ENCODE measurements at regions not wholly inside any gene's neighbourhood (a gene's known extent, or its start where the extent isn't known, plus 50 kb on each side); places are given as distances from the start of the nearest gene placed in this dataset.

GRCh38 chr5:56322592-56322991 lies 89.5 kb upstream of the ANKRD55 start:
- no peak overlapping the region for H3K4me3 ChIP-seq (ENCODE audit: low read length in 3 of 3)
- no peaks in the 10 kb centered on the region for H3K4me1 ChIP-seq (ENCODE audit: control insufficient read depth in 3 of 3, insufficient read depth in 3 of 3, low read length in 3 of 3)
- no peaks in the 10 kb centered on the region for H3K27me3 ChIP-seq (ENCODE audit: control insufficient read depth in 3 of 3, insufficient read depth in 3 of 3, low read length in 3 of 3)
- no peak overlapping the region for H3K27ac ChIP-seq (ENCODE audit: low read depth, low read length)
- H3K36me3 ChIP-seq (ENCODE audit: control insufficient read depth in 3 of 3, insufficient read depth in 3 of 3, low read length in 3 of 3) = no peaks in the 10 kb centered on the region
- no peak overlapping the region for H3K9ac ChIP-seq (ENCODE audit: low read depth in 1 of 3, low read length in 3 of 3)
- no peaks in the 10 kb centered on the region for H3K9me3 ChIP-seq (ENCODE audit: control insufficient read depth in 3 of 3, low read length in 3 of 3)

GRCh38 chr5:56321236-56321881 lies 88.2 kb upstream of the ANKRD55 start:
- no peak overlapping the region for H3K9ac ChIP-seq (ENCODE audit: low read depth in 1 of 3, low read length in 3 of 3)
- H3K4me3 ChIP-seq (ENCODE audit: low read length in 3 of 3) = no peak overlapping the region
- no peaks in the 10 kb centered on the region for H3K4me1 ChIP-seq (ENCODE audit: control insufficient read depth in 3 of 3, insufficient read depth in 3 of 3, low read length in 3 of 3)
- no peak overlapping the region for H3K27ac ChIP-seq (ENCODE audit: low read depth, low read length)
- H3K36me3 ChIP-seq (ENCODE audit: control insufficient read depth in 3 of 3, insufficient read depth in 3 of 3, low read length in 3 of 3) = no peaks in the 10 kb centered on the region
- no peaks in the 10 kb centered on the region for H3K9me3 ChIP-seq (ENCODE audit: control insufficient read depth in 3 of 3, low read length in 3 of 3)
- H3K27me3 ChIP-seq (ENCODE audit: control insufficient read depth in 3 of 3, insufficient read depth in 3 of 3, low read length in 3 of 3) = no peaks in the 10 kb centered on the region

GRCh38 chr5:56320686-56321085 lies 87.6 kb upstream of the ANKRD55 start:
- no peak overlapping the region for H3K4me3 ChIP-seq (ENCODE audit: low read length in 3 of 3)
- H3K27ac ChIP-seq (ENCODE audit: low read depth, low read length) = peak overlapping the region; percentile 48
- no peaks in the 10 kb centered on the region for H3K4me1 ChIP-seq (ENCODE audit: control insufficient read depth in 3 of 3, insufficient read depth in 3 of 3, low read length in 3 of 3)
- no peaks in the 10 kb centered on the region for H3K27me3 ChIP-seq (ENCODE audit: control insufficient read depth in 3 of 3, insufficient read depth in 3 of 3, low read length in 3 of 3)
- H3K9me3 ChIP-seq (ENCODE audit: control insufficient read depth in 3 of 3, low read length in 3 of 3) = no peaks in the 10 kb centered on the region
- no peak overlapping the region for H3K9ac ChIP-seq (ENCODE audit: low read depth in 1 of 3, low read length in 3 of 3)
- H3K36me3 ChIP-seq (ENCODE audit: control insufficient read depth in 3 of 3, insufficient read depth in 3 of 3, low read length in 3 of 3) = no peaks in the 10 kb centered on the region

- H3K27me3 ChIP-seq (ENCODE audit: control insufficient read depth in 3 of 3, insufficient read depth in 3 of 3, low read length in 3 of 3) = no peaks in the 10 kb centered on the region
- peak overlapping the region; percentile 48 for H3K27ac ChIP-seq (ENCODE audit: low read depth, low read length)
- no peaks in the 10 kb centered on the region for H3K36me3 ChIP-seq (ENCODE audit: control insufficient read depth in 3 of 3, insufficient read depth in 3 of 3, low read length in 3 of 3)
- no peaks in the 10 kb centered on the region for H3K9me3 ChIP-seq (ENCODE audit: control insufficient read depth in 3 of 3, low read length in 3 of 3)
- no peak overlapping the region for H3K9ac ChIP-seq (ENCODE audit: low read depth in 1 of 3, low read length in 3 of 3)
- H3K4me1 ChIP-seq (ENCODE audit: control insufficient read depth in 3 of 3, insufficient read depth in 3 of 3, low read length in 3 of 3) = no peaks in the 10 kb centered on the region
- peak overlapping the region in 1 of 3 donors; percentile 35 for H3K4me3 ChIP-seq (ENCODE audit: low read length in 3 of 3)
Observed at GRCh38 chr5:56319526-56320181, 86.5 kb upstream of the ANKRD55 start.

- Histone ChIP-seq H3K4me1 (ENCODE audit: control insufficient read depth in 3 of 3, insufficient read depth in 3 of 3, low read length in 3 of 3) (no peaks in the 10 kb centered on the region), H3K9ac (ENCODE audit: low read depth in 1 of 3, low read length in 3 of 3) (no peak overlapping the region), H3K27me3 (ENCODE audit: control insufficient read depth in 3 of 3, insufficient read depth in 3 of 3, low read length in 3 of 3) (no peaks in the 10 kb centered on the region), H3K27ac (ENCODE audit: low read depth, low read length) (no peak overlapping the region), H3K9me3 (ENCODE audit: control insufficient read depth in 3 of 3, low read length in 3 of 3) (no peaks in the 10 kb centered on the region), H3K36me3 (ENCODE audit: control insufficient read depth in 3 of 3, insufficient read depth in 3 of 3, low read length in 3 of 3) (no peaks in the 10 kb centered on the region), H3K4me3 (ENCODE audit: low read length in 3 of 3) (no peak overlapping the region)
Observed at GRCh38 chr5:56317923-56318561, 84.9 kb upstream of the ANKRD55 start.

- no peaks in the 10 kb centered on the region for H3K36me3 ChIP-seq (ENCODE audit: control insufficient read depth in 3 of 3, insufficient read depth in 3 of 3, low read length in 3 of 3)
- no peaks in the 10 kb centered on the region for H3K9me3 ChIP-seq (ENCODE audit: control insufficient read depth in 3 of 3, low read length in 3 of 3)
- H3K27me3 ChIP-seq (ENCODE audit: control insufficient read depth in 3 of 3, insufficient read depth in 3 of 3, low read length in 3 of 3) = no peaks in the 10 kb centered on the region
- H3K4me1 ChIP-seq (ENCODE audit: control insufficient read depth in 3 of 3, insufficient read depth in 3 of 3, low read length in 3 of 3) = no peaks in the 10 kb centered on the region
- no peak overlapping the region for H3K27ac ChIP-seq (ENCODE audit: low read depth, low read length)
- H3K9ac ChIP-seq (ENCODE audit: low read depth in 1 of 3, low read length in 3 of 3) = no peak overlapping the region
- no peak overlapping the region for H3K4me3 ChIP-seq (ENCODE audit: low read length in 3 of 3)
Observed at GRCh38 chr5:56316299-56316994, 83.3 kb upstream of the ANKRD55 start.

GRCh38 chr5:56314529-56314928 lies 81.4 kb upstream of the ANKRD55 start:
- H3K9me3 ChIP-seq (ENCODE audit: control insufficient read depth in 3 of 3, low read length in 3 of 3) = no peaks in the 10 kb centered on the region
- H3K36me3 ChIP-seq (ENCODE audit: control insufficient read depth in 3 of 3, insufficient read depth in 3 of 3, low read length in 3 of 3) = no peaks in the 10 kb centered on the region
- H3K27me3 ChIP-seq (ENCODE audit: control insufficient read depth in 3 of 3, insufficient read depth in 3 of 3, low read length in 3 of 3) = no peaks in the 10 kb centered on the region
- no peak overlapping the region for H3K4me3 ChIP-seq (ENCODE audit: low read length in 3 of 3)
- no peak overlapping the region for H3K27ac ChIP-seq (ENCODE audit: low read depth, low read length)
- H3K4me1 ChIP-seq (ENCODE audit: control insufficient read depth in 3 of 3, insufficient read depth in 3 of 3, low read length in 3 of 3) = no peaks in the 10 kb centered on the region
- H3K9ac ChIP-seq (ENCODE audit: low read depth in 1 of 3, low read length in 3 of 3) = no peak overlapping the region

- Histone ChIP-seq H3K27me3 (ENCODE audit: control insufficient read depth in 3 of 3, insufficient read depth in 3 of 3, low read length in 3 of 3) (no peaks in the 10 kb centered on the region), H3K9me3 (ENCODE audit: control insufficient read depth in 3 of 3, low read length in 3 of 3) (no peaks in the 10 kb centered on the region), H3K4me3 (ENCODE audit: low read length in 3 of 3) (no peak overlapping the region), H3K4me1 (ENCODE audit: control insufficient read depth in 3 of 3, insufficient read depth in 3 of 3, low read length in 3 of 3) (no peaks in the 10 kb centered on the region), H3K27ac (ENCODE audit: low read depth, low read length) (no peak overlapping the region), H3K36me3 (ENCODE audit: control insufficient read depth in 3 of 3, insufficient read depth in 3 of 3, low read length in 3 of 3) (no peaks in the 10 kb centered on the region), H3K9ac (ENCODE audit: low read depth in 1 of 3, low read length in 3 of 3) (no peak overlapping the region)
Observed at GRCh38 chr5:56313596-56313995, 80.5 kb upstream of the ANKRD55 start.

- no peaks in the 10 kb centered on the region for H3K36me3 ChIP-seq (ENCODE audit: control insufficient read depth in 3 of 3, insufficient read depth in 3 of 3, low read length in 3 of 3)
- no peak overlapping the region for H3K4me3 ChIP-seq (ENCODE audit: low read length in 3 of 3)
- no peak overlapping the region for H3K9ac ChIP-seq (ENCODE audit: low read depth in 1 of 3, low read length in 3 of 3)
- H3K27me3 ChIP-seq (ENCODE audit: control insufficient read depth in 3 of 3, insufficient read depth in 3 of 3, low read length in 3 of 3) = no peaks in the 10 kb centered on the region
- H3K27ac ChIP-seq (ENCODE audit: low read depth, low read length) = no peak overlapping the region
- H3K9me3 ChIP-seq (ENCODE audit: control insufficient read depth in 3 of 3, low read length in 3 of 3) = no peaks in the 10 kb centered on the region
- H3K4me1 ChIP-seq (ENCODE audit: control insufficient read depth in 3 of 3, insufficient read depth in 3 of 3, low read length in 3 of 3) = no peaks in the 10 kb centered on the region
Observed at GRCh38 chr5:56313004-56313531, 79.9 kb upstream of the ANKRD55 start.
